Small intestine (tissue), 7 donors: ENCODE measurements at regions not wholly inside any gene's neighbourhood (a gene's known extent, or its start where the extent isn't known, plus 50 kb on each side); places are given as distances from the start of the nearest gene placed in this dataset.

Source experiments
- DNase-seq, 2 donors: peaks; one replicate each; pipeline versions ENCODE4 v3.0.0 to v3.0.0-alpha.2; 2013
- FAIRE-seq: peaks from 2 replicates; lab custom pipeline; 2012; peaks lifted over from hg19 to GRCh38; lab: Jason Lieb, UNC
- H3K27ac ChIP-seq, 3 donors: one replicate each; pipeline ENCODE4 v1.5.1; 2013; ENCODE audit warnings: low read length in 2 of 3, mild to moderate bottlenecking in 2 of 3, control low read depth in 1 of 3, inconsistent platforms in 1 of 3, low read depth in 1 of 3, moderate library complexity in 1 of 3
- H3K27me3 ChIP-seq, 3 donors: one replicate each; pipeline ENCODE4 v1.6.1; 2013; ENCODE audit warnings: low read length in 3 of 3, inconsistent platforms in 1 of 3; ENCODE audit not compliant: control insufficient read depth in 3 of 3, insufficient read depth in 3 of 3
- H3K36me3 ChIP-seq, 3 donors: one replicate each; pipeline ENCODE4 v1.6.1; 2013; ENCODE audit warnings: low read length in 3 of 3, inconsistent platforms in 1 of 3, low read depth in 1 of 3, mild to moderate bottlenecking in 1 of 3, moderate library complexity in 1 of 3; ENCODE audit not compliant: control insufficient read depth in 3 of 3, insufficient read depth in 2 of 3
- H3K4me1 ChIP-seq, 3 donors: one replicate each; pipeline ENCODE4 v1.6.1; 2013; ENCODE audit warnings: low read length in 2 of 3, inconsistent platforms in 1 of 3, low read depth in 1 of 3, mild to moderate bottlenecking in 1 of 3, moderate library complexity in 1 of 3; ENCODE audit not compliant: control insufficient read depth in 3 of 3, insufficient read depth in 2 of 3
- H3K4me3 ChIP-seq, 3 donors: one replicate each; pipeline ENCODE4 v1.5.1; 2013; ENCODE audit warnings: low read length in 3 of 3, control low read depth in 1 of 3, inconsistent platforms in 1 of 3, low read depth in 1 of 3, mild to moderate bottlenecking in 1 of 3, moderate library complexity in 1 of 3
- H3K9me3 ChIP-seq, 2 donors: one replicate each; pipeline ENCODE4 v1.6.1; 2013; ENCODE audit warnings: low read depth in 1 of 2, low read length in 1 of 2; ENCODE audit not compliant: control insufficient read depth in 2 of 2, insufficient read depth in 1 of 2
- WGBS, 3 donors: extraction: QIAGEN DNeasy Blood & Tissue Kit; methylation state at CpG; one replicate each; pipeline ENCODE4 v1.1.7; 2013; 5-methylcytosine and 5-hydroxymethylcytosine counted together
- donor health status: healthy with polysubstance abuse.
- donor health status: control.
- donor health status: control.
- donor health status: Bipolar disorder and iron deficiency.
- donor health status: healthy.

GRCh38 chr9:75395336-75395735, 307.0 kb downstream of the OSTF1 start:
- Histone ChIP-seq H3K4me1 (no peaks in the 10 kb centered on the region), H3K27ac (no peak overlapping the region), H3K4me3 (no peak overlapping the region), H3K27me3 (no peaks in the 10 kb centered on the region), H3K9me3 (no peaks in the 10 kb centered on the region), H3K36me3 (no peaks in the 10 kb centered on the region)
- no peak for DNase-seq
- no peak for FAIRE-seq

GRCh38 chr9:75397836-75398235, 309.5 kb downstream of the OSTF1 start:
- no peaks in the 10 kb centered on the region for H3K4me1 ChIP-seq
- no peaks in the 10 kb centered on the region for H3K27me3 ChIP-seq
- no peak overlapping the region for H3K27ac ChIP-seq
- H3K36me3 ChIP-seq: no peaks in the 10 kb centered on the region
- H3K4me3 ChIP-seq: no peak overlapping the region
- FAIRE-seq (no peak), DNase-seq (no peak)
- H3K9me3 ChIP-seq: no peaks in the 10 kb centered on the region
- WGBS, 3 donors: 75 to 91% (median 90%) methylated on average over 1 of the region's 1 CpG

- Histone ChIP-seq H3K36me3 (no peaks in the 10 kb centered on the region), H3K4me1 (peaks cover 0 to 12% (median 0%) of the 10 kb centered on the region in 3 donors), H3K4me3 (no peak overlapping the region), H3K27me3 (no peaks in the 10 kb centered on the region), H3K9me3 (no peaks in the 10 kb centered on the region), H3K27ac (peak overlapping the region in 1 of 3 donors; percentile 4)
- 14 to 67% (median 28%) methylated on average over 4 of the region's 4 CpGs for WGBS, 3 donors
- FAIRE-seq (no peak), DNase-seq (peak; percentile 60 to 70)
These were observed 320.1 kb downstream of the OSTF1 start for GRCh38 chr9:75408391-75408790.

- Histone ChIP-seq H3K27ac (no peak overlapping the region), H3K4me1 (peaks cover 0 to 18% (median 0%) of the 10 kb centered on the region in 3 donors), H3K4me3 (no peak overlapping the region), H3K9me3 (no peaks in the 10 kb centered on the region), H3K36me3 (no peaks in the 10 kb centered on the region), H3K27me3 (no peaks in the 10 kb centered on the region)
- FAIRE-seq (no peak), DNase-seq (no peak)
- WGBS, 3 donors: 72 to 90% (median 87%) methylated on average over 4 of the region's 4 CpGs
These were observed 322.1 kb downstream of the OSTF1 start for GRCh38 chr9:75410405-75410804.

- Histone ChIP-seq H3K27me3 (no peaks in the 10 kb centered on the region), H3K27ac (peak overlapping the region in 1 of 3 donors; percentile 64), H3K9me3 (no peaks in the 10 kb centered on the region), H3K36me3 (no peaks in the 10 kb centered on the region), H3K4me3 (no peak overlapping the region), H3K4me1 (peaks cover 0 to 6% (median 0%) of the 10 kb centered on the region in 3 donors)
- FAIRE-seq (no peak), DNase-seq (peak; percentile 83 to 88)
- WGBS, 3 donors: 31 to 59% (median 38%) methylated on average over 5 of the region's 5 CpGs
These were observed 326.3 kb downstream of the OSTF1 start for GRCh38 chr9:75414371-75415160.

GRCh38 chr9:75417471-75417870, 329.2 kb downstream of the OSTF1 start:
- no peak for FAIRE-seq
- WGBS, 3 donors: 87 to 96% (median 91%) methylated on average over 4 of the region's 4 CpGs
- Histone ChIP-seq H3K4me3 (no peak overlapping the region), H3K36me3 (no peaks in the 10 kb centered on the region), H3K27ac (no peak overlapping the region), H3K9me3 (no peaks in the 10 kb centered on the region), H3K27me3 (no peaks in the 10 kb centered on the region), H3K4me1 (peaks cover 0 to 6% (median 0%) of the 10 kb centered on the region in 3 donors)
- no peak for DNase-seq

- H3K9me3 ChIP-seq: peaks cover 0 to 3% of the 10 kb centered on the region in 2 donors
- H3K36me3 ChIP-seq: no peaks in the 10 kb centered on the region
- no peak overlapping the region for H3K4me3 ChIP-seq
- no peak overlapping the region for H3K27ac ChIP-seq
- H3K27me3 ChIP-seq: no peaks in the 10 kb centered on the region
- peaks cover 0 to 6% (median 0%) of the 10 kb centered on the region in 3 donors for H3K4me1 ChIP-seq
- WGBS, 3 donors: 70 to 81% (median 77%) methylated on average over 2 of the region's 2 CpGs
- DNase-seq: no peak
- no peak for FAIRE-seq
These were observed 330.2 kb downstream of the OSTF1 start for GRCh38 chr9:75418518-75418917.

- H3K4me1 ChIP-seq: peaks cover 0 to 4% (median 0%) of the 10 kb centered on the region in 3 donors
- H3K27me3 ChIP-seq: no peaks in the 10 kb centered on the region
- H3K9me3 ChIP-seq: peaks cover 0 to 3% of the 10 kb centered on the region in 2 donors
- WGBS, 3 donors: 11 to 54% (median 21%) methylated on average over 2 of the region's 2 CpGs
- no peak for FAIRE-seq
- no peak overlapping the region for H3K4me3 ChIP-seq
- no peaks in the 10 kb centered on the region for H3K36me3 ChIP-seq
- no peak overlapping the region for H3K27ac ChIP-seq
- peak; percentile 42 to 56 for DNase-seq
These were observed 334.7 kb downstream of the OSTF1 start for GRCh38 chr9:75422944-75423522.
